PFSK-1 (cell line): ENCODE measurements at regions not wholly inside any gene's neighbourhood (a gene's known extent, or its start where the extent isn't known, plus 50 kb on each side); places are given as distances from the start of the nearest gene placed in this dataset.

Source experiments
- POLR2AphosphoS5 ChIP-seq: IDR thresholded peaks from 2 replicates; pipeline ENCODE4 v1.6.1; 2012; ENCODE audit warnings: low read depth, mild to moderate bottlenecking, control low read depth, low read length, moderate library complexity
- SIN3A ChIP-seq: IDR thresholded peaks from 2 replicates; pipeline ENCODE4 v1.6.1; 2012; ENCODE audit warnings: mild to moderate bottlenecking, low read length, moderate library complexity, borderline replicate concordance; ENCODE audit not compliant: insufficient read depth
- TAF1 ChIP-seq: IDR thresholded peaks from 2 replicates; pipeline ENCODE4 v1.6.1; 2012; ENCODE audit warnings: low read length, control low read depth, borderline replicate concordance; ENCODE audit not compliant: insufficient read depth

GRCh38 chr4:129438456-129438981, 342.6 kb downstream of the C4orf33 start:
- no peak for TF ChIP-seq TAF1
- no peak for TF ChIP-seq POLR2AphosphoS5
- TF ChIP-seq SIN3A: no peak
